Posterior vena cava (tissue), 2 donors: ENCODE measurements at regions not wholly inside any gene's neighbourhood (a gene's known extent, or its start where the extent isn't known, plus 50 kb on each side); places are given as distances from the start of the nearest gene placed in this dataset.

Experiments
- DNase-seq: peaks from one replicate; pipeline ENCODE4 v3.0.0-alpha.2; 2020; ENCODE audit warnings: low spot score
- intact Hi-C, 2 donors: fragments of 100-400 bp; cut with DNase I; formaldehyde crosslinking; loops; one replicate each; pipeline versions ENCODE4 v1.14.1 to v1.14.2; 2022 to 2023
- donor health status: DM: yes; HTN: yes; CAD: no.
- donor health status: DM: yes; HTN: yes; CAD: no.

GRCh38 chr1:221636096-221636495 lies 105.8 kb downstream of the DUSP10 start:
- intact Hi-C loops: no loop called here
- DNase-seq: no peak

- intact Hi-C loops: no loop called here
- DNase-seq: no peak
These were observed 104.9 kb downstream of the DUSP10 start for GRCh38 chr1:221636967-221637366.

- no peak for DNase-seq
- intact Hi-C loops: no loop called here
These were observed 104.2 kb downstream of the DUSP10 start for GRCh38 chr1:221637641-221638041.

DNA sequence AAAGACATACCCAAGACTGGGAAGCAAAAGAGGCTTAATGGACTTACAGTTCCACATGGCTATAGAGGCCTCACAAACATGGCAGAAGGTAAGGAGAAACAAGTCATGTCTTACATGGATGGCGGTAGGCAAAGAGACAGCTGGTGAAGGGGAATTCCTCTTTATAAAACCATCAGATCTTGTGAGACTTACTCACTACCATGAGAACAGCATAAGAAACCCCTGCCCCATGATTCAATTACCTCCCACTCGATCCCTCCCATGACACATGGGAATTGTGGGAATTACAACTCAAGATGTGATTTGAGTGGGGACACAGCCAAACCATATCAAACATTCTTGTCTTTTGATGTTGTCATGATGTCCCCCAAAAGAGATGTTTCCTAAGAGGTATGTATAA lies 103.3 kb downstream of the DUSP10 start:
- no peak for DNase-seq
- intact Hi-C loops: no loop called here

DNA sequence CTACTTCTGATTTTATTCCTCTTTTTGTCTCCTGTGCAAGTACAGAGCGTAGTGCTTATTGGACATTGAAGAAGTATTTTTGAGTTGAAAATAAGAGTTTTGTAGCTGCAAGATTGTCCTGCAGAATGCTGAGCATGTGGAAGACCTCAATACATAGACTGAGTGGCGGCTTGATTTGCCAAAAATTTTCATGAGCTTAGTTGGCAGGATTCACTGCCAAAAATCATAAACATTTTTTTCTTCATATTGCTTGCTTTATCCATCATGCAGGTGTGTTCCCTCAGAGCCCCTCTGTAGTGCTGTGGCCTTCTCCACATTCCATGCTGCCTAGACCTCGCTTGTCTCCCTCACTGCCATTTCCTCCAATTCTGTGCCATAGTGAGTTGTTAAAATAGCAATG lies 100.1 kb downstream of the DUSP10 start:
- intact Hi-C loops: loop anchor here in 1 of 2 donors (2.0 kb wide), 1 partner anchor 345 kb away; no protein-coding TSS in a partner anchor
- no peak for DNase-seq

DNA sequence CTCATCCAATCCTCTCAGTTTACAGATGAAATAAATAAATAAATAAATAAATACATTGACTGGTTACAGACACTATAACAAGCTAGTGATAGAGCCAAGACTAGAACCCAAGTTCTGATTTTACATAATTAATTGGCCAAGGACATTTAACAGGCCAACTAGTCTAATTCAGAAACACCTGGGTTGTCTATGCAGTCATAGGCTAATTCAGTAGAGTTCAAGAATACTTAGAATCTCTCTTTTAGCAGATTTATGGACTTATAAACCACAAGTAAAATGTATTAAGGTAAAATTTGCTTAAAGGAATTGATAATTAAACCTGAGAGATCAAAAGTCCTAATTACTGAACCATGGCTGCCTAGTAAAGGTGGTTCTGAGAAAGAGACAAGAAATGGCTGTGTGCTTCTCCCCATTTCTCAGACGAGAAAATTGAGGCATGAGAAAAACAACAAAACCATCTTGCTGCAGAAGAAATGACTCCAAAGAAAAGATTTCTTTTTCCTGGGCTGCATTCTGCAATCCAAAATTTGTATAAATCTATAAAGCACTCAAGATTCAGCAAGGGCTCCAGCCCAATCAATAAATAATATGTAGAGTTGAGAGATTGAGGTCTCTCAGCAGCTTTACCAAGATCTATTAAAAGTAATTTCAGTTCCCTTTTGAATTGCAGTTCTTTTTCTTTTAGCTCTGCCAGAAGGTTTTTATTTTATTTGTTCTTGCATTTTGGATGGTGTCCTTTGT lies 98.3 kb downstream of the DUSP10 start:
- DNase-seq: no peak
- intact Hi-C loops: no loop called here

DNA sequence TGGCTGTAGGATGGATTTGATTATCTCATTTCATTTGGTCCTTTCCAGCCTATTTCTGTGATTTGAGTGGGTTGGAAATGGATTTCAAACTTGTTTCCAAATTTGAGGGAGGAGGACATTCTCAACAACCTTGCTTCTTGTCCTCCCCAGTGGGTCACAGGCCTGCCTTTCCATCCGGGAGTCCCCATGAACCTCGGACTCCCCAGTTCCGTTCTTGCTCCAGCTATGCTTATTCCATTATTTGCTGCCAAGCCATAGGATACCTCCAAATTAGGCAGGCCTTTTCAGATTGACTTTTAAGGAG lies 97.8 kb downstream of the DUSP10 start:
- DNase-seq: no peak
- intact Hi-C loops: no loop called here

- intact Hi-C loops: no loop called here
- no peak for DNase-seq
These were observed 97.1 kb downstream of the DUSP10 start for GRCh38 chr1:221644663-221645258.

DNA sequence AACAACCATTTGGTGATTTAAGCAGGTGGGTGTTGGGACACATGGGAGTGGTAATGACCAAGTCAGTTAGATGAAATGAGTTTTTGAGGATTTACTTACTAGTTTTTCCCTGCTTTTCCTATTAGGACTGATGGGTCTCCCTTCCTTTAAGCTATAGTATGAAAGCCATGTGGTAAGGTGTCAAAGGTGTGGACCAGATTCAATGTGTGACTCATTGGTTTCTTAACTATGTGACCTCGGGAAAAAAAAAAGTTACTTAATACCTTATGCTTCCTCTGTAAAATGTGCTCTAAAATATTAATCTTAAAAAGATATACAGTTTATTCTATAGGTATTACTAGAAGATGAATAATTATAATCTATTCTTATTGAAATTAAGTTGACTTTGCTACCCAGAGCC lies 93.7 kb downstream of the DUSP10 start:
- intact Hi-C loops: no loop called here
- DNase-seq: no peak
